Breast epithelium (tissue), 4 donors: ENCODE measurements at regions not wholly inside any gene's neighbourhood (a gene's known extent, or its start where the extent isn't known, plus 50 kb on each side); places are given as distances from the start of the nearest gene placed in this dataset.

ENCODE experiments used
- DNase-seq, 2 donors: peaks; one replicate each; pipeline ENCODE4 v3.0.0-alpha.2; 2019; ENCODE audit warnings: low spot score in 2 of 2
- H3K27ac ChIP-seq, 2 donors: fragments of 200-600 bp; sonication (generic) in 1 of 2; one replicate each; pipeline ENCODE4 v1.5.1; 2016 to 2019; ENCODE audit warnings: mild to moderate bottlenecking in 1 of 2
- H3K27me3 ChIP-seq, 2 donors: fragments of 200-600 bp; sonication (generic) in 1 of 2; one replicate each; pipeline versions ENCODE4 v1.5.1 to v1.6.0; 2017 to 2019; ENCODE audit warnings: control low read depth in 1 of 2, mild to moderate bottlenecking in 1 of 2
- H3K36me3 ChIP-seq: fragments of 200-600 bp; one replicate; pipeline ENCODE4 v1.5.1; 2019
- H3K4me1 ChIP-seq, 2 donors: fragments of 200-600 bp; sonication (generic); one replicate each; pipeline ENCODE4 v1.5.1; 2016 to 2019; ENCODE audit warnings: control low read depth in 1 of 2
- H3K4me3 ChIP-seq, 3 donors: fragments of 200-600 bp; sonication (generic); 1 replicate in 2 of 3; 2 replicates in 1 of 3; pipeline ENCODE4 v1.5.1; 2016 to 2019; ENCODE audit warnings: mild to moderate bottlenecking in 3 of 3, moderate library complexity in 2 of 3
- H3K9me3 ChIP-seq, 2 donors: fragments of 200-600 bp; sonication (generic) in 1 of 2; one replicate each; pipeline ENCODE4 v1.5.1; 2016 to 2019; ENCODE audit warnings: control low read depth in 1 of 2
- CTCF ChIP-seq, 3 donors: fragments of 450-650 bp; IDR thresholded peaks; one replicate each; pipeline ENCODE4 v1.5.1; 2016 to 2017; ENCODE audit warnings: antibody characterized with exemption in 3 of 3, mild to moderate bottlenecking in 3 of 3, moderate library complexity in 3 of 3
- POLR2A ChIP-seq: fragments of 450-650 bp; IDR thresholded peaks from one replicate; pipeline ENCODE4 v1.6.1; 2016; ENCODE audit warnings: antibody characterized with exemption, mild to moderate bottlenecking, moderate library complexity
- POLR2AphosphoS5 ChIP-seq, 3 donors: sonication (generic); formaldehyde crosslinking; IDR thresholded peaks; one replicate each; pipeline ENCODE4 v1.6.1; 2017; ENCODE audit warnings: antibody characterized with exemption in 3 of 3
- intact Hi-C: fragments of 100-400 bp; cut with DNase I; formaldehyde crosslinking; loops from one replicate; pipeline ENCODE4 v1.15.1; 2023; ENCODE audit warnings: low total_unique reads

- no peaks in the 10 kb centered on the region for H3K4me1 ChIP-seq
- no peak for DNase-seq
- TF ChIP-seq POLR2AphosphoS5 (IDR thresholded peaks at IDR 0.05) (no peak), POLR2A (no peak), CTCF (IDR thresholded peaks at IDR 0.05) (no peak)
Measured at GRCh38 chr2:11910971-11911370, 164.5 kb downstream of the LPIN1 start.

GRCh38 chr2:11912980-11913379 is 166.5 kb downstream of the LPIN1 start:
- H3K4me3 ChIP-seq = no peak overlapping the region
- H3K36me3 ChIP-seq = no peaks in the 10 kb centered on the region
- no peaks in the 10 kb centered on the region for H3K27me3 ChIP-seq
- TF ChIP-seq POLR2A = no peak
- no peak for TF ChIP-seq CTCF (IDR thresholded peaks at IDR 0.05)
- no peak for TF ChIP-seq POLR2AphosphoS5 (IDR thresholded peaks at IDR 0.05)
- intact Hi-C loops = loop anchor here (5.0 kb wide), 1 partner anchor 906 kb away; no protein-coding TSS in a partner anchor
- H3K4me1 ChIP-seq = no peaks in the 10 kb centered on the region
- no peak for DNase-seq
- no peak overlapping the region for H3K27ac ChIP-seq
- H3K9me3 ChIP-seq = peaks cover 0 to 7% of the 10 kb centered on the region in 2 donors

More at GRCh38 chr2:11910971-11911370, 164.5 kb downstream of the LPIN1 start:
- H3K36me3 ChIP-seq = no peaks in the 10 kb centered on the region
- H3K27ac ChIP-seq = no peak overlapping the region
- H3K4me3 ChIP-seq = no peak overlapping the region
- intact Hi-C loops = loop anchor here (5.0 kb wide), 1 partner anchor 904 kb away; no protein-coding TSS in a partner anchor
- peaks cover 0 to 7% of the 10 kb centered on the region in 2 donors for H3K9me3 ChIP-seq
- H3K27me3 ChIP-seq = no peaks in the 10 kb centered on the region

DNA sequence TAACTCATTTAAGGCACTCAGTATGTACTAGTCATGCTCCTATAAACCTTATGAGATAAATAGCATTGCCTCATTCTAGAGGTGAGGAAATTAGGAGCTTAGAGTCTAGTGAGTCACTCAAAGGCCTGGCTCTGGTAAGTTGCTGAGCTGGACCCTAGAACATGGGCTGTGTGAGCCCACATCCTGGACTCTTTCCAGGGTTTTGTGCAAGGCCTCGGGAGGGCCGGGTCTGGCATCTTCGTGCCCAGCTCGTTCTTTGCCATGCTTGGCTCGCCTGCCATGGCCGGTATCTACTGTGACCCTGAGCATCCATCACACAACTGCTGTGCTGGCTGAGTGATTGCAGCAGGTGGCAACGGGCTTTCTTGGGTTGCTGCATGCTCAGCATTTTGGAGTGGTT is 168.0 kb downstream of the LPIN1 start:
- no peak for TF ChIP-seq CTCF (IDR thresholded peaks at IDR 0.05)
- no peak for TF ChIP-seq POLR2AphosphoS5 (IDR thresholded peaks at IDR 0.05)
- no peak for TF ChIP-seq POLR2A
- Histone ChIP-seq H3K27ac (no peak overlapping the region), H3K36me3 (no peaks in the 10 kb centered on the region), H3K4me1 (no peaks in the 10 kb centered on the region), H3K4me3 (no peak overlapping the region), H3K27me3 (no peaks in the 10 kb centered on the region), H3K9me3 (peaks cover 0 to 7% of the 10 kb centered on the region in 2 donors)
- no peak for DNase-seq
- intact Hi-C loops = loop anchor here (5.0 kb wide), 1 partner anchor 907 kb away; no protein-coding TSS in a partner anchor

- no peak overlapping the region for H3K27ac ChIP-seq
- H3K9me3 ChIP-seq = peaks cover 0 to 7% of the 10 kb centered on the region in 2 donors
- H3K4me1 ChIP-seq = no peaks in the 10 kb centered on the region
- H3K4me3 ChIP-seq = no peak overlapping the region
- no peaks in the 10 kb centered on the region for H3K36me3 ChIP-seq
- no peaks in the 10 kb centered on the region for H3K27me3 ChIP-seq
- no peak for TF ChIP-seq POLR2AphosphoS5 (IDR thresholded peaks at IDR 0.05)
- no peak for TF ChIP-seq CTCF (IDR thresholded peaks at IDR 0.05)
- TF ChIP-seq POLR2A = no peak
- intact Hi-C loops = no loop called here
- DNase-seq = no peak
Measured at GRCh38 chr2:11915650-11916049, 169.2 kb downstream of the LPIN1 start.

GRCh38 chr2:11919953-11920352 is 173.5 kb downstream of the LPIN1 start:
- intact Hi-C loops = no loop called here
- Histone ChIP-seq H3K9me3 (no peaks in the 10 kb centered on the region), H3K4me3 (no peak overlapping the region), H3K4me1 (no peaks in the 10 kb centered on the region), H3K36me3 (no peaks in the 10 kb centered on the region), H3K27me3 (no peaks in the 10 kb centered on the region), H3K27ac (no peak overlapping the region)
- TF ChIP-seq POLR2AphosphoS5 (IDR thresholded peaks at IDR 0.05) (no peak), CTCF (IDR thresholded peaks at IDR 0.05) (no peak), POLR2A (no peak)
- DNase-seq = no peak
